ENCODE measurements at regions not wholly inside any gene's neighbourhood (a gene's known extent, or its start where the extent isn't known, plus 50 kb on each side); places are given as distances from the start of the nearest gene placed in this dataset.
A peak's percentile ranks its signal among the peaks of the same experiment; 100 is the strongest.

GRCh38 chr17:55649957-55650597 is 72.6 kb downstream of the TMEM100 start:
- CTCF ChIA-PET = interaction anchor here (3.1 kb wide), 1 partner anchor 9 kb away, joined by 15 read pairs; no protein-coding TSS in a partner anchor
- Histone ChIP-seq H3K4me3 (ENCODE audit: low read depth, low read length) (no peak overlapping the region), H3K4me1 (ENCODE audit: control insufficient read depth, insufficient read depth, low read length) (no peaks in the 10 kb centered on the region), H3K36me3 (ENCODE audit: control insufficient read depth in 2 of 2, insufficient read depth in 1 of 2, low read length in 2 of 2) (no peaks in the 10 kb centered on the region), H3K27ac (ENCODE audit: extremely low read depth, low read depth, low read length) (no peak overlapping the region), H3K9me3 (ENCODE audit: control insufficient read depth, insufficient read depth, low read depth, low read length) (no peaks in the 10 kb centered on the region)
- no peak for TF ChIP-seq ZNF660 (tag by site-specific recombination; IDR thresholded peaks at IDR 0.05)
- peak; percentile 83 for TF ChIP-seq ATF2 (tag by site-specific recombination; IDR thresholded peaks at IDR 0.05; ENCODE audit: low read depth)
- POLR2A ChIA-PET = no interaction called here

- Histone ChIP-seq H3K4me3 (ENCODE audit: low read depth, low read length) (no peak overlapping the region), H3K9me3 (ENCODE audit: control insufficient read depth, insufficient read depth, low read depth, low read length) (no peaks in the 10 kb centered on the region), H3K36me3 (ENCODE audit: control insufficient read depth in 2 of 2, insufficient read depth in 1 of 2, low read length in 2 of 2) (no peaks in the 10 kb centered on the region), H3K4me1 (ENCODE audit: control insufficient read depth, insufficient read depth, low read length) (no peaks in the 10 kb centered on the region), H3K27ac (ENCODE audit: extremely low read depth, low read depth, low read length) (no peak overlapping the region)
- POLR2A ChIA-PET = no interaction called here
- CTCF ChIA-PET = interaction anchor here (0.7 kb wide), 3 partner anchors 28 to 115 kb away, joined by 3 read pairs; no protein-coding TSS in a partner anchor
- no peak for TF ChIP-seq ZNF26 (tag by site-specific recombination; IDR thresholded peaks at IDR 0.05)
- no peak for TF ChIP-seq ZNF37A (tag by site-specific recombination; IDR thresholded peaks at IDR 0.05)
- TF ChIP-seq ZNF670 (tag by site-specific recombination; IDR thresholded peaks at IDR 0.05; ENCODE audit: low read depth) = no peak
- no peak for TF ChIP-seq KLF17 (tag by site-specific recombination; IDR thresholded peaks at IDR 0.05)
- TF ChIP-seq ZNF596 (tag by site-specific recombination; IDR thresholded peaks at IDR 0.05) = no peak
- peak; percentile 25; the same call in 1 of the 2 replicates for TF ChIP-seq GLIS1 (tag by site-specific recombination; IDR thresholded peaks at IDR 0.05)
Observed at GRCh38 chr17:55648086-55648485, 74.6 kb downstream of the TMEM100 start.

- POLR2A ChIA-PET = no interaction called here
- TF ChIP-seq TRIM28 (IDR thresholded peaks at IDR 0.05; ENCODE audit: borderline replicate concordance, low read length) (no peak), GLIS1 (tag by site-specific recombination; IDR thresholded peaks at IDR 0.05) (no peak), ZNF610 (tag by site-specific recombination; IDR thresholded peaks at IDR 0.05; ENCODE audit: borderline replicate concordance) (no peak), HOXA7 (CRISPR knock-in tag; IDR thresholded peaks at IDR 0.05; ENCODE audit: borderline replicate concordance) (no peak), KLF17 (tag by site-specific recombination; IDR thresholded peaks at IDR 0.05) (no peak), INSM2 (tag by site-specific recombination; IDR thresholded peaks at IDR 0.05) (no peak), ZNF76 (tag by site-specific recombination; IDR thresholded peaks at IDR 0.05; ENCODE audit: borderline replicate concordance, low read depth) (no peak), ZEB2 (tag by site-specific recombination; IDR thresholded peaks at IDR 0.05) (no peak), ZNF580 (tag by site-specific recombination; IDR thresholded peaks at IDR 0.05) (no peak), ZNF664 (tag by site-specific recombination; IDR thresholded peaks at IDR 0.05) (no peak), PATZ1 (tag by site-specific recombination; IDR thresholded peaks at IDR 0.05) (no peak), WT1 (tag by site-specific recombination; IDR thresholded peaks at IDR 0.05) (no peak), GLIS2 (tag by site-specific recombination; IDR thresholded peaks at IDR 0.05) (no peak), ZNF600 (tag by site-specific recombination; IDR thresholded peaks at IDR 0.05) (no peak)
- no peaks in the 10 kb centered on the region for H3K9me3 ChIP-seq (ENCODE audit: control insufficient read depth, insufficient read depth, low read depth, low read length)
- H3K36me3 ChIP-seq (ENCODE audit: control insufficient read depth in 2 of 2, insufficient read depth in 1 of 2, low read length in 2 of 2) = no peaks in the 10 kb centered on the region
- no peak overlapping the region for H3K4me3 ChIP-seq (ENCODE audit: low read depth, low read length)
- CTCF ChIA-PET = interaction anchor here (1.1 kb wide), 1 partner anchor 92 kb away, joined by 5 read pairs; no protein-coding TSS in a partner anchor
- peaks cover 5% of the 10 kb centered on the region; the same call in 1 of the 2 replicates for H3K4me1 ChIP-seq (ENCODE audit: control insufficient read depth, insufficient read depth, low read length)
- no peak overlapping the region for H3K27ac ChIP-seq (ENCODE audit: extremely low read depth, low read depth, low read length)
Observed at GRCh38 chr17:55645361-55645760, 77.3 kb downstream of the TMEM100 start.

Data from HEK293 (cell line).